CD4-positive, alpha-beta T cell (primary cell): ENCODE measurements at regions not wholly inside any gene's neighbourhood (a gene's known extent, or its start where the extent isn't known, plus 50 kb on each side); places are given as distances from the start of the nearest gene placed in this dataset.

Experiments used
- ATAC-seq: fragments of 200-7000 bp; cut with Tn5 transposase; one replicate; pipeline ENCODE4 v1.10.0; 2022; ENCODE audit warnings: mild to moderate bottlenecking; ENCODE audit not compliant: poor library complexity
- CTCF ChIA-PET: fragments of 350-600 bp; sonication (Branson Sonifier 250); formaldehyde crosslinking; loops from one replicate; lab custom pipeline; 2021; ENCODE audit warnings: antibody characterized with exemption, inconsistent platforms; lab: Charles Lee
- POLR2A ChIA-PET: fragments of 350-600 bp; sonication (Branson Sonifier 250); formaldehyde crosslinking; loops from one replicate; lab custom pipeline; 2021; ENCODE audit warnings: antibody characterized with exemption, inconsistent platforms; lab: Charles Lee
- DNase-seq, 14 experiments: peaks; one replicate each; pipeline ENCODE4 v3.0.0-alpha.2; 2013 to 2020; ENCODE audit warnings: mixed read lengths in 2 of 14
- H3K27ac ChIP-seq, 2 donors: one replicate each; pipeline versions ENCODE4 v1.5.1 to v1.7.0; 2013; ENCODE audit warnings: low read length in 2 of 2, low read depth in 1 of 2, mild to moderate bottlenecking in 1 of 2
- H3K27me3 ChIP-seq, 2 experiments: 1 replicate in 1 of 2; 2 replicates in 1 of 2; pipeline versions ENCODE4 v1.6.1 to v1.7.0; 2013; ENCODE audit warnings: low read length in 2 of 2, control low read depth in 1 of 2, mild to moderate bottlenecking in 1 of 2, moderate library complexity in 1 of 2; ENCODE audit not compliant: insufficient read depth in 2 of 2, control insufficient read depth in 1 of 2
- H3K36me3 ChIP-seq: one replicate; pipeline ENCODE4 v1.6.1; 2013; ENCODE audit warnings: low read length, control low read depth; ENCODE audit not compliant: insufficient read depth
- H3K4me1 ChIP-seq: one replicate; pipeline ENCODE4 v1.6.1; 2013; ENCODE audit warnings: low read length, control low read depth; ENCODE audit not compliant: insufficient read depth
- H3K4me3 ChIP-seq: one replicate; pipeline ENCODE4 v1.5.1; 2013; ENCODE audit warnings: mild to moderate bottlenecking, low read length, moderate library complexity
- H3K9me3 ChIP-seq, 2 experiments: 1 replicate in 1 of 2; 2 replicates in 1 of 2; pipeline versions ENCODE4 v1.6.1 to v1.7.0; 2013; ENCODE audit warnings: low read length in 2 of 2, mild to moderate bottlenecking in 2 of 2, control low read depth in 1 of 2, moderate library complexity in 1 of 2; ENCODE audit not compliant: control insufficient read depth in 1 of 2, insufficient read depth in 1 of 2
- H3K27ac Mint-ChIP-seq: one replicate; pipeline ENCODE4 v1.8.0; 2020; ENCODE audit warnings: mixed read lengths
- H3K27me3 Mint-ChIP-seq: one replicate; pipeline ENCODE4 v1.8.0; 2021; ENCODE audit warnings: mixed read lengths
- H3K36me3 Mint-ChIP-seq: one replicate; pipeline ENCODE4 v1.8.0; 2021; ENCODE audit warnings: low read depth, mixed read lengths
- H3K4me1 Mint-ChIP-seq: one replicate; pipeline ENCODE4 v1.8.0; 2021; ENCODE audit warnings: low read depth, mixed read lengths
- H3K4me3 Mint-ChIP-seq: one replicate; pipeline ENCODE4 v1.8.0; 2020; ENCODE audit warnings: mild to moderate bottlenecking, mixed read lengths
- H3K9me3 Mint-ChIP-seq: one replicate; pipeline ENCODE4 v1.8.0; 2020; ENCODE audit warnings: mixed read lengths
- intact Hi-C, 2 experiments: fragments of 100-400 bp; cut with DNase I in 1 of 2; cut with micrococcal nuclease in 1 of 2; formaldehyde crosslinking; loops; one replicate each; pipeline versions ENCODE4 v1.15.1 to v1.9.0; 2023 to 2025; cut with DNase I, micrococcal nuclease
- TF ChIP-seq, protein P1 (sequence below): fragments of 200-600 bp; IDR thresholded peaks from one replicate; pipeline ENCODE4 v1.8.0; 2022; ENCODE audit warnings: antibody characterized with exemption, mild to moderate bottlenecking

DNA sequence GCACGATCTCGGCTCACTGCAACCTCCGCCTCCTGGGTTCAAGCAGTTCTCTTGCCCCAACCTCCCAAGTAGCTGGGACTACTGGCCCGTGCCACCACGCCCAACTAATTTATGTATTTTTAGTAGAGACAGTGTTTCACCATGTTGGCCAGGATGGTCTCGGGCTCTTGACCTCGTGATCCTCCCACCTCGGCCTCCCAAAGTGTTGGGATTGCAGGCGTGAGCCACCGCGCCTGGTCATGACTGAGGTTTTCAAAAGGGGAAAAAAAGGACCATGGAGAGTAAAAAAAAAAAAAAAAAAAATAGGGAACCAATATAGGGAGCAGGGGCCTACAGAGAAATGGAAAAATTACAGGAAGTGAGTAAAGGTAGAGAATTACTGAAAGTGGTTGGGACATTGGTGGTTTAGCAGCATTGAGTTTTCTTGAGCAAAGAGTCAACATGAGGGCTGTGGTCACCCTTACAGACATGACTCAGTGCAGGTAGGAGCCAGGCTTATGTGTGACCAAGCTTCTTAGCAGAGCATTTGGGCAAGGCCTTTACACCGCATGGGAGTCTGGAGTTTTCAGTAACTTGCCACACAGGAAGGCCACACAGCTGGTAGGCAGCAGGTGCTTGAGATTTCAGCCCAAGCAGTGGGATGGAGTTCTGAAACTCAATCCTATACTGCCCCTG is 447.3 kb downstream of the HS3ST3B1 start:
- ChIA-PET CTCF (interaction anchor here (0.9 kb wide), 1 partner anchor 16 kb away, joined by 3 read pairs; no protein-coding TSS in a partner anchor), POLR2A (no interaction called here)
- H3K36me3 Mint-ChIP-seq: no peaks in the 10 kb centered on the region
- Histone ChIP-seq H3K4me1 (no peaks in the 10 kb centered on the region), H3K27me3 (no peaks in the 10 kb centered on the region), H3K4me3 (no peak overlapping the region), H3K36me3 (no peaks in the 10 kb centered on the region), H3K27ac (no peak overlapping the region), H3K9me3 (peaks cover 0 to 6% of the 10 kb centered on the region in 2 experiments)
- TF ChIP-seq, protein P1, sequence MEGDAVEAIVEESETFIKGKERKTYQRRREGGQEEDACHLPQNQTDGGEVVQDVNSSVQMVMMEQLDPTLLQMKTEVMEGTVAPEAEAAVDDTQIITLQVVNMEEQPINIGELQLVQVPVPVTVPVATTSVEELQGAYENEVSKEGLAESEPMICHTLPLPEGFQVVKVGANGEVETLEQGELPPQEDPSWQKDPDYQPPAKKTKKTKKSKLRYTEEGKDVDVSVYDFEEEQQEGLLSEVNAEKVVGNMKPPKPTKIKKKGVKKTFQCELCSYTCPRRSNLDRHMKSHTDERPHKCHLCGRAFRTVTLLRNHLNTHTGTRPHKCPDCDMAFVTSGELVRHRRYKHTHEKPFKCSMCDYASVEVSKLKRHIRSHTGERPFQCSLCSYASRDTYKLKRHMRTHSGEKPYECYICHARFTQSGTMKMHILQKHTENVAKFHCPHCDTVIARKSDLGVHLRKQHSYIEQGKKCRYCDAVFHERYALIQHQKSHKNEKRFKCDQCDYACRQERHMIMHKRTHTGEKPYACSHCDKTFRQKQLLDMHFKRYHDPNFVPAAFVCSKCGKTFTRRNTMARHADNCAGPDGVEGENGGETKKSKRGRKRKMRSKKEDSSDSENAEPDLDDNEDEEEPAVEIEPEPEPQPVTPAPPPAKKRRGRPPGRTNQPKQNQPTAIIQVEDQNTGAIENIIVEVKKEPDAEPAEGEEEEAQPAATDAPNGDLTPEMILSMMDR: no peak
- no peak overlapping the region for H3K4me3 Mint-ChIP-seq
- H3K4me1 Mint-ChIP-seq: no peaks in the 10 kb centered on the region
- H3K9me3 Mint-ChIP-seq: no peaks in the 10 kb centered on the region
- no peak overlapping the region for H3K27ac Mint-ChIP-seq
- ATAC-seq (no peak), DNase-seq (peak in 2 of 14 experiments; percentile 16 to 40)
- H3K27me3 Mint-ChIP-seq: no peaks in the 10 kb centered on the region
- intact Hi-C loops: no loop called here

DNA sequence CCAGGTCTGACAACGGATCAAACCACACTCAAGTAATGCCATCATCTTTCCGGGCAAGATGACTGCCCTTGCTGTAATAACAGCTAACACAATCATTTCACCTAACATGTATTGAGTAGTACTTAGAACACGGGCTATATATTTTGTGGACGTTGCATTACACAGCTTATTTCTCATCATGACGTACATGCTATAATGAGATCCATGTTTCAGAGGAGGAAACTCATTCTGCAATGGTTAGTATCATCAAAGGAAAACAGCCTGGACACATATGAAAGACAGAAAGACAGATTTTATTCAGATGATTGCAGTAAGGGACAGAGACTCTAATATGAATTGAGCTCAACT is 446.7 kb downstream of the HS3ST3B1 start:
- Histone ChIP-seq H3K9me3 (peaks cover 0 to 6% of the 10 kb centered on the region in 2 experiments), H3K36me3 (no peaks in the 10 kb centered on the region), H3K4me1 (no peaks in the 10 kb centered on the region), H3K27me3 (no peaks in the 10 kb centered on the region), H3K27ac (no peak overlapping the region), H3K4me3 (no peak overlapping the region)
- DNase-seq (no peak), ATAC-seq (no peak)
- H3K36me3 Mint-ChIP-seq: no peaks in the 10 kb centered on the region
- no peaks in the 10 kb centered on the region for H3K27me3 Mint-ChIP-seq
- no peaks in the 10 kb centered on the region for H3K4me1 Mint-ChIP-seq
- ChIA-PET POLR2A (interaction anchor here (0.8 kb wide), 1 partner anchor 402 kb away, joined by 3 read pairs; no protein-coding TSS in a partner anchor), CTCF (interaction anchor here (0.9 kb wide), 1 partner anchor 15 kb away, joined by 3 read pairs; no protein-coding TSS in a partner anchor)
- TF ChIP-seq, protein P1: no peak
- no peaks in the 10 kb centered on the region for H3K9me3 Mint-ChIP-seq
- intact Hi-C loops: no loop called here
- no peak overlapping the region for H3K4me3 Mint-ChIP-seq
- no peak overlapping the region for H3K27ac Mint-ChIP-seq

DNA sequence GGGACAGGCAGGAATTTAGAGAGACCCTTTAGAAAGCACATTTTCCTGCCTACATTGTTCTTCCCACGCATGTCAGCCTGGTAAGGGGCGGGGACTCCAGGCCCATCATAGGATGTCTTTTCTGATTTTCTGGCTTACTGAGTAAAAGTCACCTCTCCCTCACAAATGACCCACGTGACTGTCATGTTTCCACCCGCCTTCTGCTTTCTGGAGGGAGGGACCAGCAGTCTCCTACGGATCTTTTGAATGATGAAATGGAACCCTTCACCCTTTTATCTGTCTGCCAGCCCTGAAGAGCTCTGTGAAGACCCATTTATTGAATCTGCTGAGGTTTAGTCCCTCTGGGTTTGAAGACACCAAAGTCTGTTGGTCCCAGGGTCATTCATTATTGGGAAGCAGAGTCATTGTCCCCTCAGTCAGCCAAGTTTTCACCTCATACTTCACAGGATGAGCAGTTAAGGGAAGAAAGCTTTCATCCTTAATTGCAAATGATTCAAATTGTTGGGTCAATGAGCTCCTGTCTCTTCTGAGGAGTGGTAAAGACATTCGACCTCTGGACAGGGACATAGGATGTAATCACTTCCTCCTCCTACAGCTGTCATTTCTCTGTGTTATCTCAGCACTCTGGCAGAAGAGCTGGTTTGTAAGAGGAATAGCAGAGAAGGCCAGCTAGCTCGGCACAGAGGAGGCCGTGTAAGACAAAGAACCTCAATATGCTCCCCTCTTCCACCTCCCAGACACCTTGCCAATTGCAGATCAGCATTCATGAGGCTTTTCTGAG is 446.1 kb downstream of the HS3ST3B1 start:
- ChIA-PET CTCF (interaction anchor here (0.9 kb wide), 1 partner anchor 15 kb away, joined by 3 read pairs; no protein-coding TSS in a partner anchor), POLR2A (interaction anchor here (0.8 kb wide), 1 partner anchor 401 kb away, joined by 3 read pairs; no protein-coding TSS in a partner anchor)
- DNase-seq: no peak
- Mint-ChIP-seq H3K9me3 (no peaks in the 10 kb centered on the region), H3K4me3 (no peak overlapping the region), H3K27ac (no peak overlapping the region), H3K27me3 (no peaks in the 10 kb centered on the region), H3K36me3 (no peaks in the 10 kb centered on the region), H3K4me1 (no peaks in the 10 kb centered on the region)
- ATAC-seq: no peak
- H3K9me3 ChIP-seq: peaks cover 0 to 6% of the 10 kb centered on the region in 2 experiments
- H3K36me3 ChIP-seq: no peaks in the 10 kb centered on the region
- H3K27ac ChIP-seq: no peak overlapping the region
- no peaks in the 10 kb centered on the region for H3K4me1 ChIP-seq
- TF ChIP-seq, protein P1: no peak
- intact Hi-C loops: no loop called here
- no peak overlapping the region for H3K4me3 ChIP-seq
- H3K27me3 ChIP-seq: no peaks in the 10 kb centered on the region
